Suprapubic skin (tissue), 4 donors: ENCODE measurements at regions not wholly inside any gene's neighbourhood (a gene's known extent, or its start where the extent isn't known, plus 50 kb on each side); places are given as distances from the start of the nearest gene placed in this dataset.

Experiments used
- DNase-seq, 2 donors: peaks; one replicate each; pipeline ENCODE4 v3.0.0-alpha.2; 2019; ENCODE audit warnings: low spot score in 2 of 2
- H3K27ac ChIP-seq: fragments of 200-600 bp; sonication (generic); one replicate; pipeline ENCODE4 v1.5.1; 2019
- H3K27me3 ChIP-seq: fragments of 200-600 bp; sonication (generic); one replicate; pipeline ENCODE4 v1.5.1; 2019
- H3K36me3 ChIP-seq: fragments of 200-600 bp; sonication (generic); one replicate; pipeline ENCODE4 v1.5.1; 2019
- H3K4me1 ChIP-seq: fragments of 200-600 bp; sonication (generic); one replicate; pipeline ENCODE4 v1.5.1; 2019
- H3K4me3 ChIP-seq: fragments of 200-600 bp; sonication (generic); one replicate; pipeline ENCODE4 v1.5.1; 2019; ENCODE audit warnings: mild to moderate bottlenecking
- H3K9me3 ChIP-seq: fragments of 200-600 bp; sonication (generic); one replicate; pipeline ENCODE4 v1.5.1; 2019
- EP300 ChIP-seq: sonication (generic); formaldehyde crosslinking; IDR thresholded peaks from one replicate; pipeline ENCODE4 v1.6.1; 2017; ENCODE audit warnings: antibody characterized with exemption
- POLR2A ChIP-seq, 2 donors: fragments of 450-650 bp; IDR thresholded peaks; one replicate each; pipeline ENCODE4 v1.6.1; 2017; ENCODE audit warnings: antibody characterized with exemption in 2 of 2, mild to moderate bottlenecking in 2 of 2, moderate library complexity in 2 of 2
- POLR2AphosphoS5 ChIP-seq, 3 donors: sonication (generic); formaldehyde crosslinking; IDR thresholded peaks; one replicate each; pipeline ENCODE4 v1.6.1; 2017; ENCODE audit warnings: antibody characterized with exemption in 3 of 3
- WGBS: methylation state at CpG from one replicate; pipeline ENCODE4 v1.1.5; 2018; 5-methylcytosine and 5-hydroxymethylcytosine counted together
- TF ChIP-seq, protein P1 (sequence below), 2 donors: fragments of 200-600 bp in 1 of 2; fragments of 450-650 bp in 1 of 2; sonication (generic) in 1 of 2; IDR thresholded peaks; one replicate each; pipeline ENCODE4 v1.5.1; 2016 to 2019; ENCODE audit warnings: antibody characterized with exemption in 2 of 2, mild to moderate bottlenecking in 1 of 2, moderate library complexity in 1 of 2

DNA sequence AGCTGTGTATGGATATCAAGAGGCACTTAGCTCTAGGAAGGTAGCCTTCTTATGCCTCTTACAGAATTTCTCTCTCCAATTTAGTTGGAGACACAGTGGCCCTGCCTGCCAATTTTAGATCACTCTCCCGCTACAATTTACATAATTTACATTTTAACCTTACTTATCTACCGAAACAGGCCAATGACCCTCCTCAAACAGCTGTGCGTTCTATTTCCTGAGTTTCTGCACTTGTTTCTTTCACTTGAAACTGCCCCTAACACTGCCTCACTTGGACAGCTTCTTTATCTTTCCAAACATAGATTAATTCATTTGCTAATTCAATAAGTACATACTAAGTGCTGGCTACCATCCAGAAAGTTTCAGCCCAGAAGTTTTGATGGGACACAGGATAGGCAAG is 52.9 kb upstream of the HDDC2 start:
- 81% methylated on average over 3 of the region's 3 CpGs for WGBS
- H3K36me3 ChIP-seq, result no peaks in the 10 kb centered on the region
- no peak for DNase-seq

DNA sequence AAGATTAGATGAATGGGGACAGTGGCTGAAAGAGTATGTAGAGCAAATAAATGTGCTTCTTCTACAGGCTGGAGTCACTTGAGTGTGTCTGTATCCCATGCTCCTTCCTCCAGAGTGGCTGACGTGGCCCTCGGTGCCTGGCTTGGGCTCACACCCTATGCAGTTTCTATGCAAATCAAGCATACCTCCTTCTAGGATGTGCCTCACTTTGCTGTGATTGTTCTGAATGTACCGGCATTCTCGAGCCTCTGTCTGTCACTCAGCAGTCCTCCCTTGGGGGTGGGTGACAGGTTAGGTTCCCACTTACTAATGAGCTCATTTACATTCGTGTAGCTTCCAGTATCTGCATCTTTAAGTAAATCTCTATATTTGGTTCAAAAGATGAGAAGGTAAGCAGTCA is 55.1 kb upstream of the HDDC2 start:
- Histone ChIP-seq H3K4me1 (peaks cover 5% of the 10 kb centered on the region), H3K27me3 (peaks cover 4% of the 10 kb centered on the region), H3K4me3 (no peak overlapping the region), H3K9me3 (no peaks in the 10 kb centered on the region), H3K36me3 (no peaks in the 10 kb centered on the region), H3K27ac (no peak overlapping the region)
- WGBS, result 58% methylated on average over 5 of the region's 5 CpGs
- no peak for TF ChIP-seq POLR2AphosphoS5 (IDR thresholded peaks at IDR 0.05)
- TF ChIP-seq, protein P1, sequence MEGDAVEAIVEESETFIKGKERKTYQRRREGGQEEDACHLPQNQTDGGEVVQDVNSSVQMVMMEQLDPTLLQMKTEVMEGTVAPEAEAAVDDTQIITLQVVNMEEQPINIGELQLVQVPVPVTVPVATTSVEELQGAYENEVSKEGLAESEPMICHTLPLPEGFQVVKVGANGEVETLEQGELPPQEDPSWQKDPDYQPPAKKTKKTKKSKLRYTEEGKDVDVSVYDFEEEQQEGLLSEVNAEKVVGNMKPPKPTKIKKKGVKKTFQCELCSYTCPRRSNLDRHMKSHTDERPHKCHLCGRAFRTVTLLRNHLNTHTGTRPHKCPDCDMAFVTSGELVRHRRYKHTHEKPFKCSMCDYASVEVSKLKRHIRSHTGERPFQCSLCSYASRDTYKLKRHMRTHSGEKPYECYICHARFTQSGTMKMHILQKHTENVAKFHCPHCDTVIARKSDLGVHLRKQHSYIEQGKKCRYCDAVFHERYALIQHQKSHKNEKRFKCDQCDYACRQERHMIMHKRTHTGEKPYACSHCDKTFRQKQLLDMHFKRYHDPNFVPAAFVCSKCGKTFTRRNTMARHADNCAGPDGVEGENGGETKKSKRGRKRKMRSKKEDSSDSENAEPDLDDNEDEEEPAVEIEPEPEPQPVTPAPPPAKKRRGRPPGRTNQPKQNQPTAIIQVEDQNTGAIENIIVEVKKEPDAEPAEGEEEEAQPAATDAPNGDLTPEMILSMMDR (IDR thresholded peaks at IDR 0.05), result no peak
- no peak for TF ChIP-seq POLR2A (IDR thresholded peaks at IDR 0.05)
- DNase-seq, result no peak

More for the DNA sequence above, 52.9 kb upstream of the HDDC2 start:
- H3K9me3 ChIP-seq, result no peaks in the 10 kb centered on the region
- H3K4me3 ChIP-seq, result no peak overlapping the region
- TF ChIP-seq EP300 (no peak), POLR2AphosphoS5 (IDR thresholded peaks at IDR 0.05) (no peak), POLR2A (IDR thresholded peaks at IDR 0.05) (no peak)
- TF ChIP-seq, protein P1 (IDR thresholded peaks at IDR 0.05), result no peak
- peaks cover 4% of the 10 kb centered on the region for H3K27me3 ChIP-seq
- no peak overlapping the region for H3K27ac ChIP-seq
- peaks cover 5% of the 10 kb centered on the region for H3K4me1 ChIP-seq

DNA sequence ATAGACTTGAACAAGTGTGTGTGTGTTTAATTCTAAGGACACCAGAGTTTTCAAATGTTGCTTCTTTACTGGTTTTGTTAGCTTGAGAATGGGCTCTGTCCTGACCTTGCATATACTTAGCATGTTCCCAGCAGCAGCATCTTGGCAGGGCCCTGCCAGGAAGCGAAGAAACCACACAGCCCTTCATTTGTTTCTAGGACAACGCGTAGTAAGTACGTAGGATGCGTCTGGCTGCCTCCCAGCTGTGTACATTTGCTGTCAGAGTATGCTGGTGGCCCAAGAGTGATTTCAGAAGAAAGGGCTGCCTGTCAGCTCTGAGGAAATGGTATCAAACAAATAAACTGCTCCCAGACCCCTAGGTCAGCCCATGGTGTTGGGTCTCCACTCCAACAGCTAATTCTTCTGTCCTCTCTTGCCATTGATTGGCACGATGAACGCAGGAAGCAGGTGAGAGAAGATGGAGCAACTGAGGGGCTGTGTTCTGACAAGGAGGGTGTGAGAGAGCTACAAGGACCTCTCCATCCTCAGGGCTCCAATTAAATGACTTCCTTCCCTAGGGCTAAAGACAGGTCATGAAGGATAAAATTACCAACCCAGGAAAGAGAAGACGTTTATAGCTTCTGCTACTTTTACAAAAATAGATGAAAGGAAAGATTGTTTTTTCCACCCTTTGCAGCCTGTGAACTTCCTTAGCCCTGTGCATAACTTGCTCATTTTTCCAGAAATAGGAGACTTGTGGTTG is 55.9 kb upstream of the HDDC2 start:
- H3K4me3 ChIP-seq, result no peak overlapping the region
- H3K27ac ChIP-seq, result peak overlapping the region; percentile 37
- TF ChIP-seq POLR2AphosphoS5 (IDR thresholded peaks at IDR 0.05), result no peak
- TF ChIP-seq, protein P1 (IDR thresholded peaks at IDR 0.05), result no peak
- no peak for TF ChIP-seq POLR2A (IDR thresholded peaks at IDR 0.05)
- TF ChIP-seq EP300, result no peak
- peaks cover 4% of the 10 kb centered on the region for H3K27me3 ChIP-seq
- H3K4me1 ChIP-seq, result peaks cover 8% of the 10 kb centered on the region
- no peaks in the 10 kb centered on the region for H3K36me3 ChIP-seq
- WGBS, result 50% methylated on average over 8 of the region's 8 CpGs
- no peak for DNase-seq
- no peaks in the 10 kb centered on the region for H3K9me3 ChIP-seq

DNA sequence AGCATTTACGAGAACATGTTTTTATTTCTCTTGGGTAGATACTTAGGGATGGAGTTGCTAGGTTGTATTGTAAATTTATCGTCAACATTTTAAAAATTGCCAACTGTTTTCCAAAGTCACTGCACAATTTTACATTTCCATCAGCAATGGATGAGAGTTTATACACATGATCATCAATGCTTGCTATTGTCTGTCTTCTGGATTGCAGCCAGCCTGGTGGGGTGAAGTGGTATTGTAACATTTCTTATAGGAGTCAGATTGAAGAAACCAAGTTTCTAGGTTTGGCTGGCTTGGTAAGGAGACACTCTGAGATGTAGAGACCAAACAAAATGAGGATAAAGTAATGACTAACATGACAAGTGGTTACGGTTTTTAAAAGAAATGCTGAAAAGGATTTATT is 57.1 kb upstream of the HDDC2 start:
- TF ChIP-seq EP300 (no peak), POLR2AphosphoS5 (IDR thresholded peaks at IDR 0.05) (no peak), POLR2A (IDR thresholded peaks at IDR 0.05) (no peak)
- TF ChIP-seq, protein P1 (IDR thresholded peaks at IDR 0.05), result no peak
- WGBS, result 85% methylated on average over 3 of the region's 3 CpGs
- Histone ChIP-seq H3K27ac (no peak overlapping the region), H3K9me3 (no peaks in the 10 kb centered on the region), H3K4me3 (no peak overlapping the region), H3K4me1 (peaks cover 20% of the 10 kb centered on the region), H3K36me3 (no peaks in the 10 kb centered on the region), H3K27me3 (peaks cover 8% of the 10 kb centered on the region)
- DNase-seq, result no peak

DNA sequence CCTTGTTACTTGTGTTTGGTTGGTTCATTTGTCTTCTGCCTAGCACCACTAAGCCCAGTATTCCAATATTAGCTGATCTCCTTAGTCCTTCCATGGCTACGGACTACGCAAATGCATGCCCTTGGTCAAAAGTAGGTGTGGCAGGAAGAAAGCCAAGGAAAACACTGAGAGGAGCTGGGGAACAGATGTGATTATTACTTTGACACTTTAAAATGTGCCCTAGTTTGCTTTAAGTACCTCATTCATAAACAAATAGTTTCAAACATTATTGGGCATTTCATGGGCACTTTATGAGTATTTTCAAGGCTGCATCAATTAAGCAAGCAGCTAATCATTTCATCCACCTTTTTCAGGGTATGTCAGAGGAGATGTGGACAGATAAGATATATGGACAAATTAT is 60.1 kb upstream of the HDDC2 start:
- H3K27me3 ChIP-seq, result peaks cover 8% of the 10 kb centered on the region
- TF ChIP-seq POLR2A (IDR thresholded peaks at IDR 0.05) (no peak), POLR2AphosphoS5 (IDR thresholded peaks at IDR 0.05) (no peak), EP300 (no peak)
- TF ChIP-seq, protein P1 (IDR thresholded peaks at IDR 0.05), result no peak
- DNase-seq, result no peak
- no peak overlapping the region for H3K27ac ChIP-seq
- no peaks in the 10 kb centered on the region for H3K9me3 ChIP-seq
- H3K4me1 ChIP-seq, result peaks cover 23% of the 10 kb centered on the region
- no peak overlapping the region for H3K4me3 ChIP-seq
- 65% methylated on average over 2 of the region's 2 CpGs for WGBS
- no peaks in the 10 kb centered on the region for H3K36me3 ChIP-seq
